Endothelial cell of umbilical vein (primary cell): ENCODE measurements at regions not wholly inside any gene's neighbourhood (a gene's known extent, or its start where the extent isn't known, plus 50 kb on each side); places are given as distances from the start of the nearest gene placed in this dataset.

Experiments used
- BruUV-seq: library from RNA; stranded (reverse); fragments of 400-500 nt; replicated peaks from 2 replicates; lab custom pipeline; 2021; lab: Mats Ljungman, UMichigan
- CTCF ChIA-PET: fragments of 300-600, 350-600 bp; sonication (Branson Sonifier 250); formaldehyde crosslinking; loops from one replicate; lab custom pipeline; 2021; ENCODE audit warnings: antibody characterized with exemption, inconsistent platforms; lab: Charles Lee
- POLR2A ChIA-PET: fragments of 300-600, 350-600 bp; sonication (Branson Sonifier 250); formaldehyde crosslinking; loops from one replicate; lab custom pipeline; 2021; ENCODE audit warnings: antibody characterized with exemption, inconsistent platforms; lab: Charles Lee
- DNase-seq: peaks from one replicate; pipeline ENCODE4 v3.0.0-alpha.2; 2011; ENCODE audit warnings: low read depth, low spot score
- FAIRE-seq: peaks from 2 replicates; lab custom pipeline; 2011; peaks lifted over from hg19 to GRCh38; lab: Jason Lieb, UNC
- H2AFZ ChIP-seq: 2 replicates; pipeline ENCODE4 v1.6.0; 2012; ENCODE audit warnings: low read depth, low read length, control low read depth, inconsistent platforms
- H3K27ac ChIP-seq: 2 replicates; pipeline ENCODE4 v1.5.1; 2011; ENCODE audit warnings: low read depth, mild to moderate bottlenecking, control low read depth, low read length, moderate library complexity; ENCODE audit not compliant: insufficient read depth
- H3K27me3 ChIP-seq, 2 experiments: 2 replicates each; pipeline versions ENCODE4 v1.6.0 to v1.6.1; 2011; ENCODE audit warnings: low read length in 2 of 2, mixed read lengths in 1 of 2; ENCODE audit not compliant: control insufficient read depth in 2 of 2, insufficient read depth in 2 of 2
- H3K36me3 ChIP-seq, 2 experiments: 2 replicates in 1 of 2; 3 replicates in 1 of 2; pipeline ENCODE4 v1.5.1; 2011; ENCODE audit warnings: low read length in 2 of 2, mild to moderate bottlenecking in 1 of 2, moderate library complexity in 1 of 2; ENCODE audit not compliant: control insufficient read depth in 2 of 2, insufficient read depth in 2 of 2; ENCODE audit errors: extremely low read depth in 1 of 2
- H3K4me1 ChIP-seq: 3 replicates; pipeline ENCODE4 v1.5.1; 2011; ENCODE audit warnings: mild to moderate bottlenecking, low read length; ENCODE audit not compliant: control insufficient read depth, insufficient read depth; ENCODE audit errors: extremely low read depth
- H3K4me2 ChIP-seq: 2 replicates; pipeline ENCODE4 v1.6.1; 2011; ENCODE audit warnings: low read length, control low read depth, mixed read lengths; ENCODE audit not compliant: insufficient read depth
- H3K4me3 ChIP-seq, 3 experiments: fragments of 200-600 bp in 1 of 3; sonication (generic), shearing (Covaris generic) in 1 of 3; replicated peaks in 1 of 3; 2 replicates each; pipeline ENCODE4 v1.5.1; 2011 to 2016; ENCODE audit warnings: control low read depth in 3 of 3, low read length in 3 of 3, mild to moderate bottlenecking in 2 of 3, inconsistent platforms in 1 of 3, low read depth in 1 of 3, moderate library complexity in 1 of 3; ENCODE audit not compliant: insufficient read depth in 1 of 3
- H3K79me2 ChIP-seq: 2 replicates; pipeline ENCODE4 v1.6.0; 2012; ENCODE audit warnings: low read length, inconsistent platforms; ENCODE audit not compliant: control insufficient read depth, insufficient read depth
- H3K9ac ChIP-seq: replicated peaks from 2 replicates; pipeline ENCODE3; 2011; ENCODE audit warnings: low read length, control low read depth; ENCODE audit not compliant: insufficient read depth; ENCODE audit errors: extremely low read depth
- H3K9me1 ChIP-seq: replicated peaks from 3 replicates; pipeline ENCODE4 v1.6.0; 2011; ENCODE audit warnings: mild to moderate bottlenecking, low read length; ENCODE audit not compliant: control insufficient read depth, insufficient read depth; ENCODE audit errors: extremely low read depth
- H3K9me3 ChIP-seq: replicated peaks from 2 replicates; pipeline ENCODE4 v1.5.1; 2012; ENCODE audit warnings: low read length, inconsistent platforms; ENCODE audit not compliant: control insufficient read depth, insufficient read depth
- H4K20me1 ChIP-seq: replicated peaks from 2 replicates; pipeline ENCODE3; 2011; ENCODE audit warnings: mild to moderate bottlenecking, low read length; ENCODE audit not compliant: control insufficient read depth, insufficient read depth; ENCODE audit errors: extremely low read depth
- EZH2 ChIP-seq: IDR thresholded peaks from 2 replicates; pipeline ENCODE4 v1.6.1; 2012; ENCODE audit warnings: borderline replicate concordance, low read depth, mild to moderate bottlenecking, moderate library complexity, low read length, inconsistent platforms; ENCODE audit not compliant: severe bottlenecking
- FOS ChIP-seq: IDR thresholded peaks from 2 replicates; pipeline ENCODE4 v1.6.1; 2011; ENCODE audit warnings: mild to moderate bottlenecking, low read length, moderate library complexity, borderline replicate concordance; ENCODE audit not compliant: insufficient read depth
- GATA2 ChIP-seq: IDR thresholded peaks from 2 replicates; pipeline ENCODE4 v1.7.0; 2011; ENCODE audit warnings: low read depth, mild to moderate bottlenecking, moderate library complexity, mixed read lengths, low read length; ENCODE audit not compliant: insufficient read length, insufficient read depth
- JUN ChIP-seq: IDR thresholded peaks from 2 replicates; pipeline ENCODE4 v1.6.1; 2011; ENCODE audit warnings: borderline replicate concordance, low read depth; ENCODE audit not compliant: insufficient read length, insufficient read depth
- MYC ChIP-seq: IDR thresholded peaks from one replicate; pipeline ENCODE4 v1.6.1; 2011; ENCODE audit warnings: mild to moderate bottlenecking, low read depth, low read length
- POLR2A ChIP-seq: IDR thresholded peaks from 2 replicates; pipeline ENCODE4 v1.6.1; 2012; ENCODE audit warnings: low read depth, mild to moderate bottlenecking, control low read depth, low read length
- POLR2AphosphoS5 ChIP-seq: IDR thresholded peaks from 2 replicates; pipeline ENCODE4 v1.6.1; 2012; ENCODE audit warnings: low read depth, mild to moderate bottlenecking, control low read depth, low read length, moderate library complexity; ENCODE audit not compliant: insufficient read depth
- dilution Hi-C: fragments of 300-500 bp; cut with MboI; formaldehyde crosslinking; loops from one replicate; pipeline ENCODE4 v1.15.0; 2019; ENCODE audit warnings: low sequenced_read_pairs; ENCODE audit not compliant: extremely low pct_ligation_motif_present
- intact Hi-C: fragments of 100-400 bp; cut with micrococcal nuclease; formaldehyde crosslinking; loops from one replicate; pipeline ENCODE4 v1.10.0; 2022
- TF ChIP-seq, protein P1 (sequence below), 2 donors: IDR thresholded peaks; 1 replicate in 1 of 2; 2 replicates in 1 of 2; pipeline ENCODE4 v1.5.1; 2011; ENCODE audit warnings: low read length in 2 of 2, mild to moderate bottlenecking in 2 of 2, moderate library complexity in 2 of 2, control low read depth in 1 of 2, inconsistent platforms in 1 of 2, low read depth in 1 of 2; ENCODE audit not compliant: insufficient read depth in 1 of 2; ENCODE audit errors: extremely low read depth in 1 of 2
- TF ChIP-seq, protein P2 (sequence below): IDR thresholded peaks from 2 replicates; pipeline ENCODE4 v1.6.1; 2011; ENCODE audit not compliant: insufficient read depth, insufficient read length

DNA sequence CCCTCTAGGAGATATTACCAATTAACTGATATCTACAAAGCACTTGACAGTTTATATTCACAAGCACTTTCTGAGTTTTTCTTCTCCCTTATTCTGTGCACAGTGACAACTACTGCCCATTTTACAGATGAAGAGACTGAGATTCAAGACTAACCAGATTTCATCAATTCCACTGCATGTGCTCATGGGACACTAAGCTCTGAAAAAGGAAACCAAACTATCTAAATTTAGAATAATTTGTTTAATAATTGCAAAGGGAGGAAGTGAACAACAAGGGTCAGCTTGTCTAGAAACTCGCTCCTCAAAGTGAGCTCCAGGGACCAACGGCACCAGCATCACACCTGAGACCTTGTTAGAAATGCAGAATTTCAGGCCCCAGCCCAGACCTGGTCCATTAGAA lies 50.8 kb upstream of the MYLIP start:
- no peak overlapping the region for H2AFZ ChIP-seq
- POLR2A ChIA-PET = no interaction called here

More for the DNA sequence above, 50.8 kb upstream of the MYLIP start:
- H3K4me1 ChIP-seq = no peaks in the 10 kb centered on the region
- intact Hi-C loops = no loop called here
- H3K4me2 ChIP-seq = no peak overlapping the region
- FAIRE-seq (no peak), DNase-seq (no peak)
- H3K9ac ChIP-seq = no peak overlapping the region
- H3K9me3 ChIP-seq = no peaks in the 10 kb centered on the region
- no peak overlapping the region for H3K4me3 ChIP-seq
- no peaks in the 10 kb centered on the region for H3K79me2 ChIP-seq
- BruUV-seq = no TSS peak
- dilution Hi-C loops = no loop called here
- H3K36me3 ChIP-seq = no peaks in the 10 kb centered on the region
- CTCF ChIA-PET = no interaction called here
- H3K9me1 ChIP-seq = no peaks in the 10 kb centered on the region
- peaks cover 3 to 5% of the 10 kb centered on the region in 2 experiments for H3K27me3 ChIP-seq
- no peak for TF ChIP-seq POLR2A
- TF ChIP-seq MYC = no peak
- TF ChIP-seq FOS = no peak
- TF ChIP-seq, protein P1, sequence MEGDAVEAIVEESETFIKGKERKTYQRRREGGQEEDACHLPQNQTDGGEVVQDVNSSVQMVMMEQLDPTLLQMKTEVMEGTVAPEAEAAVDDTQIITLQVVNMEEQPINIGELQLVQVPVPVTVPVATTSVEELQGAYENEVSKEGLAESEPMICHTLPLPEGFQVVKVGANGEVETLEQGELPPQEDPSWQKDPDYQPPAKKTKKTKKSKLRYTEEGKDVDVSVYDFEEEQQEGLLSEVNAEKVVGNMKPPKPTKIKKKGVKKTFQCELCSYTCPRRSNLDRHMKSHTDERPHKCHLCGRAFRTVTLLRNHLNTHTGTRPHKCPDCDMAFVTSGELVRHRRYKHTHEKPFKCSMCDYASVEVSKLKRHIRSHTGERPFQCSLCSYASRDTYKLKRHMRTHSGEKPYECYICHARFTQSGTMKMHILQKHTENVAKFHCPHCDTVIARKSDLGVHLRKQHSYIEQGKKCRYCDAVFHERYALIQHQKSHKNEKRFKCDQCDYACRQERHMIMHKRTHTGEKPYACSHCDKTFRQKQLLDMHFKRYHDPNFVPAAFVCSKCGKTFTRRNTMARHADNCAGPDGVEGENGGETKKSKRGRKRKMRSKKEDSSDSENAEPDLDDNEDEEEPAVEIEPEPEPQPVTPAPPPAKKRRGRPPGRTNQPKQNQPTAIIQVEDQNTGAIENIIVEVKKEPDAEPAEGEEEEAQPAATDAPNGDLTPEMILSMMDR (IDR thresholded peaks at IDR 0.05; ENCODE audit: extremely low read depth in 1 of 2, insufficient read depth in 1 of 2, low read depth in 1 of 2, low read length in 2 of 2) = no peak
- TF ChIP-seq, protein P2, sequence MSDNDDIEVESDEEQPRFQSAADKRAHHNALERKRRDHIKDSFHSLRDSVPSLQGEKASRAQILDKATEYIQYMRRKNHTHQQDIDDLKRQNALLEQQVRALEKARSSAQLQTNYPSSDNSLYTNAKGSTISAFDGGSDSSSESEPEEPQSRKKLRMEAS = no peak
- no peak for TF ChIP-seq EZH2
- no peak for TF ChIP-seq JUN
- no peak for TF ChIP-seq GATA2
- no peak for TF ChIP-seq POLR2AphosphoS5
- no peaks in the 10 kb centered on the region for H4K20me1 ChIP-seq
- no peak overlapping the region for H3K27ac ChIP-seq
